Anterior cingulate cortex (tissue), 58 donors: ENCODE measurements at regions not wholly inside any gene's neighbourhood (a gene's known extent, or its start where the extent isn't known, plus 50 kb on each side); places are given as distances from the start of the nearest gene placed in this dataset.

Experiments used
- DNase-seq, 58 donors: peaks; one replicate each; lab custom pipeline; 2025; lab: John Stamatoyannopoulos, UW

DNA sequence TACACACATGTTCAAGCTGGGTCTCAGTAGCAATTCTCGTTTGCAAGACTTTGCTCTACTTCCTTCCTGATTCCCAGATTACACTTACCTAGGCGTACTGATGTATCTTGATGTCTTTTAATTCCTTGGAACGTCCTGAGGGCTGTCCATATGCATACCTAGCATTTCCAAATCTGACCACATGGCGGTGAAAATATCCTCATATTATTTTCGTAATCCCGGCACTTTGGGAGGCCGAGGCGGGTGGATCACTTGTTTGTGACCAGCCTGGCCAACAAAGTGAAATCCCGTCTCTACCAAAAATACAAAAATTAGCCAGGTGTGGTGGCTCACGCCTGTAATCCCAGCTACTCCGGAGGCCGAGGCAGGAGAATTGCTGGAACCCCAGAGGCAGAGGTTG is 1786.3 kb upstream of the TENM3 start:
- DNase-seq = no peak

- DNase-seq = no peak
Observed at GRCh38 chr4:180462116-180462515, 1781.1 kb upstream of the TENM3 start.

DNA sequence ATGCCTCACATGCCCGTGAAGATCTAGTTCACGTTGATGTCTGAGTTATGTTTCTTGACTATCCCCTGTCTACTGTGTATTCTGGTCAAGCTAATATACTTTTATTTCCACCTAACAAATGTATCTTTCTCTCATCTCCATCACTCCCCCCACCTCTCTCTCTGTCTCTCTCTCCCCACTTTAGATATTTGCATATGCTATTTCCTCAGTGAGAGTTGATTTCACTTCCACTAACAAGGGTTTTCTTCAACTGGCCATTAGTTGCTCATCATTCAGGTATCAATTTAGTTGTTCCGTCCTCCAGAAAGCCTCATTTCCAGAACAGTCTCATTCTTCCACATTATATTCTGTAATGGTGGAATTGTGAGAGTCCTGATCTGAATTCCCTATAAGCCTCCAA is 1777.8 kb upstream of the TENM3 start:
- DNase-seq = no peak

DNA sequence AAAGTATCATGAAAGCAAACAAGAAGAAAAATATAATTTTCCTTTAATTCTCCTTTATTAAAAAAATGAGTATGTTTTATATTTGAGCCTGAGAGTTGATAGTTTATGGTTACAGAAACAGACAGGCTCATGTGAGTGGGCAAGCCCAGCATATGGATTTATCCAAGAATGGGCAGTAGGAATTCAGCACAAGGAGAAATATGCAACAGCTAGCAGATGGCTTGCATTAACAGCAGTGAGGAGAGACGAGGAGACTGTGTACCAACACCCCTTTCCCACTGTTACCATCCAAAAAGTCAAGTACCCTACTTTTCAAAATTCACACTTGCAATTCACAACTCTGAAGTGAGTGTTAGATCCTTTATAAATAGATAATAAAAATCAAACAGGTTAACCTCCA is 1760.2 kb upstream of the TENM3 start:
- DNase-seq = peak in 3 of 58 donors; percentile 0 to 23 (median 1)

- no peak for DNase-seq
Observed at GRCh38 chr4:180485407-180485806, 1757.8 kb upstream of the TENM3 start.

- DNase-seq = no peak
Observed at GRCh38 chr4:180486342-180486741, 1756.9 kb upstream of the TENM3 start.

GRCh38 chr4:180489787-180490186 is 1753.4 kb upstream of the TENM3 start:
- DNase-seq = no peak

DNA sequence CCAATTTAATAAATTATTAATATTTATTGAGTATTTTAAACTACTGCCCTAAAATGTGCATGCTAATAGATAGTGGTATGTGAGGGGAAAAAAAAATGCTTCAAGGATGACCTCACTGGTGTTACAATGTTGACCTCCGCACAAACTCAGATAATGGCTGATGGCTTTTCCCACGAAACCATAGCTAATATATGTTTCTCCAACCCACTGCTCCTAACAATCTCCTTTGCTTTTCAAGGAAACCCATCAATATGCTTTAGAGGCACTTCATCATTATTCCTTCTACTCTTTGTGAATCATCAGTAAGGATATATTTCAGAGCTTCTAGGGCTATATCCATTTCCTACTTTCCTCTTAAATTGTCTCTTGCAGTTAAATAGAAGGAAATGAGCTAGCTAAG is 1752.0 kb upstream of the TENM3 start:
- DNase-seq = no peak

DNA sequence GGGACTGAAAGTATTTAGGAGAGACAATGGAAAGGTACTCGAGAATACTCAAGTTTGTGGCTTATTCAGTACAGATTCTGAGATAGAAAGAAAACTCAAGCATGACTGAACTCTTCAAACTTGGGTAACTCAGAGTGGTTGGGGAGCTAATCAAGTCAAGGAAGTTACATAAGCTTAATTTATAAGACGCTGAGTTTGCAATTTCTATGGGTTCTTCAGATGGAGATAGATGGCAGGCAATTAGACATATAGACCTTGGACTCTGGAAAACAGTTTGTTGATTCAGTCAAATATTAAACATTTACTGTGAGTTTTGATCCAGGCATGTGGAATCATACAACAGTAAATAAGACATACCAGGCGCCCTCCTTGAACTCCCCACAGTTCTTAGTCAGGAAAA is 1749.9 kb upstream of the TENM3 start:
- DNase-seq = no peak

DNA sequence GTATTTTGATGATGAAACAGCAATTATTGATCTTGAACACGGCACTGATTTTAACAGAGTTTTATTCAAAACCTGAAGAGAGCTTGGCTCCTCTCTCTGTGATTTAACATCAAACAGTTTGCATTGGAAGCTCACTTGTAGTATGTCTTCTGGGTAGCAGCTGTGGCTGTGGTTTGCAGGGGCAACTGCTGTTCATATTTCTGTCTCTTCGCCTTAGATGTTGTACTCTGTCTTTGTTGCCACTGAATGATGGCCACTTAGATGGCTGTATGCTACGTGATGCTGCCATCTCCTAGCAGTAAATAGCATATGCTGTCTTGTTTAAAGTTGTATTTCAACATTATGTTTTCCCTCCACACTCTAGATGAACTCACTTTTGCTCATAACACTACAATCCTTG is 1743.0 kb upstream of the TENM3 start:
- no peak for DNase-seq

GRCh38 chr4:180512801-180513475 is 1730.3 kb upstream of the TENM3 start:
- no peak for DNase-seq

DNA sequence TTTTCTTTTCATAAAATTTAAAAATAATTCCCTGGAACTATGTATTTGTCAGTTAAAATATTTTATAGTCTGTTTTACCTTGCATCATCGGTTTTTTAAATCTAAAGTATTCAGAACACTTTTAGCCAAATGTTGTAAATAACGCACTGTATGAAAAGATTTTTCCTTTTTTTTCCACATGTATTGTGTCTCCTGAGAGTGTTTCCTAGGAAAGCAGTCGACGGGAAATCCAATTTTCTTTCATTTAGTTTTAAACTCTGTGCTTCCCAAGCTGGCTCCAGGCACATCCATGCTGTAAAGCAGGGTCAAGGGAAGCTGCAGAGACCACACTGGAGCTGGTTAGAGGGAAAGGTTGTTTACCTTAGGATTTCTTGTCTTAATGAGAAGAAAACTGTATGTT is 1724.3 kb upstream of the TENM3 start:
- DNase-seq = no peak

DNA sequence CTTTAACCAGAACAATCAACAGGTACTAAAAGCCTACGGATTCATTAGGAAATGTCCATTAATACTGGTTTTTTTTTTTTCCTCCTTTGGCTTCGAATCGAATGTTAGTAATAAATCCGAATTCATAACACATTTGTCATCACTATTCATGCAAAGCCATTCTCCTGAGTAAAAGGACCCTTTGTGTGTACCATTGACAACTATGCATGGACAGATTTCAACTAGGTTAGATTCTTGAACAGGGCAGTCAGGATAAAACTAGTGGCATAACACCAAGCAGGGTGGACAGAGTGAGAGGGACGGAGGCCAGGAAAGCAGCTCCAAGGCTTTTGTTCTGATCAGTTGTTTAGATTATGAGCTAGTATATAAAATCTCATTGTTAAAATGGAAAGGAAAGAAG is 1722.0 kb upstream of the TENM3 start:
- no peak for DNase-seq

DNA sequence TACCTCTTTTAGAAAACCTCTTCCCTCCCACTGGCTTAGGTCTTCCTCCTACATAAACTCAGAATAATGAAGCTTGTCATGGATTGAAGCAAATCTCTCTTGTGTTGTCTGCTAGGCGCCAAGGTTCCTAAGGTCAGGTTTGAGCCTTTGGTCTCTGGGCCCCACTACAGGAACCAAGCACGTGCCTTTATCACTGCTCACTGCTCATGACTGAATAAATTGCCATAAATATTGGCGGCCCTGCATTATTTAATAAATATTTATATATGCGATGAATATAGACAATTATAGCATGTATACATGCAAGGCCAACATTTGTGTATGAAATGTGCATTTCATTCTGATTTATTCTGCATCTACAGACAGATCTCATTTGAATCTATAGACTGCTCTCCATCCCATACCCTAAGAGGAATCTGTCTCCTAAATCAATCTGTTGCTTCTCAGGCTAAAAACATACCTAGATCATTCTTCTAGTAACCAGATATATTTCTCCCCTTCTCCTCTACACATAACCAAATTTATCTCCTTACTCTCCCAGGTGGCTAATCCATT is 1717.6 kb upstream of the TENM3 start:
- DNase-seq = no peak

GRCh38 chr4:180528003-180528402 is 1715.2 kb upstream of the TENM3 start:
- DNase-seq = peak in 3 of 58 donors; percentile 1 to 11 (median 7)

DNA sequence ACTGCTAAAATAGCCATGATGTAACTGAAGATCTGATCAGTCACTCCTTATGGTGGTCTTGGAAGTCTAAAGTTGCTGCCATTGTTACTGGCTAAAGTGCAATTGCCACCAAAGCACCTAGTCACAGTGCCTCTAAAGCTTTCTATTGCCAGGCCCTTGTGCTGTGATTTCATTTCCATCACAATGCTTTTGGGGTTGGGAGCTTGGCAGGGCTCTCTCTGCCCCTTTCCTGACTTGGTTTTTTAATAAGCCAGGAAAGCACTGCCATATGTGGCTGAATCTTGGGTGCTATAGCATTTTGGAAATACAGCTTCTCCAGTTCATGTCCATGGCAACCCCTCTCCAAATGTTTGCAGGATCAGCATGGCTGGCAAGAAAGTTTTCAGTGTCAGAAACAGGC is 1712.4 kb upstream of the TENM3 start:
- DNase-seq = peak in 1 of 58 donors; percentile 7

GRCh38 chr4:180532691-180533090 is 1710.5 kb upstream of the TENM3 start:
- no peak for DNase-seq

DNA sequence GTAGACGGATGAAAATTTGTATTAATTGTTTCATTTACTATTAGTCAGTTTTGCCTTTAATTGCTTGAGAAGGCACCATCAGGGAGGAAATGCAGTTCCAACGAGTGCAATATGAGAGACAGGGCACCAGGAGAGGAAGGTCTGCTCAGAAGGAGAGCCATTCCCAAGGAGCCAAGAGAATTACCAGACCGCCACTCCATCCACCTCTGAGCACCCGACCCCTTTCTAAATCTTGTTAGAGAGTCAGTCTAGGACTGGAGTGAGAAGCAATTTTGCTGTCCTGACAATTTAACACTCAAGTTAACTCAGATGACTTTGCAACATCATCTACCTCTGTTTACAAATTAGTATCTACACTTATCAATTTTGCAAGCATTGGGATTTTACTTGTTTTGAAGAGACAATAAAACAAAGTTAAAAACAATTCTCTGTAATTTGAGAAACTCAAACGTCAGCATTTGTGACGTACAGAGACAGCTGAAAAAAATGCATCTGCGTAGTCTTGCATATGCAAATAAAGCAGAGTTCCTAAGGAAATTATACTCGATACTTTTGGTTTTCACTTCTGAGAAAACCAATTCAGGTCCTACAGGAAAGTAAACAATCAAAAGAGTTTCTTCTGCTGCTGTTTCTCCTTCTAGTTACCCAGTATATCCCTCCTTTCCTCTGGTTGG is 1704.7 kb upstream of the TENM3 start:
- no peak for DNase-seq

DNA sequence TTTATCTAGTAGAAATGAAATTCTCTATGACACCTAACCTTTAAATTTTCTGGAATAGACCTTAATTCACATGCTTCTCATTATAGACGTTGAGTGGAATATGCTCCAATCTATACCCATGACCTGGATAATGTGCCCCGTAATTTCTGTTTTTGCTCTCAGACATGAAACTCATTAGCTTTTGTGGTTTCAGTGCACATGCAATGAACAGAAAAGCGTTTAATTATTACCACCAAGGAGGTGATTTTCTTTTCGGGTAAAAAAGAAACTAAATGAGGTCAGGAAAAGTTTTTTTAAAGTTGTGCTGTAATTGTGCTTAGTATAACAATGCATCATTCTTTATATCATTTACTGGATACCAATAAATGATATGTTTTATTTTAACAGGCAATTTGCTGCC is 1703.9 kb upstream of the TENM3 start:
- no peak for DNase-seq

- no peak for DNase-seq
Observed at GRCh38 chr4:180541678-180542077, 1701.5 kb upstream of the TENM3 start.

- peak in 11 of 58 donors; percentile 0 to 18 (median 4) for DNase-seq
Observed at GRCh38 chr4:180542445-180543100, 1700.6 kb upstream of the TENM3 start.

DNA sequence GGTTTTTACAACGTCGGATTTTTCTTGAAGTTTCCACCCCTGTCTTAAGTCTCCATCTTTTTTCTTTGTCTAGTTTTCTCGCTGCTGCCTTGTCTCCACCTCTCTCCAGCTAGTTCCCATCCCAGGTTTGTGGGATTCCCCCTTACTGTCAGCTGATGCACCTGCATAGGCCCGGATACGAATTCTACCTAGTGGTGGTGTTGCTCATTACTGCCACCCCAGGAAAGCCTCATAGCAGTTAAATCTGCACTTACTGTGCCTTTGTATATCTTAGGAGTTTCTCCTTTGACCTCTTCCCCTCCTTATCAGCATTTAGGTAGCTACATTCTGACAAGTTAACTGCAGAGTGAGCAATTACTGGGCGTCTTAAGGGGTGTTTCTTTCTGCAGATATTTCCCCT is 1693.1 kb upstream of the TENM3 start:
- DNase-seq = no peak
